GM12875 (cell line): ENCODE measurements at regions not wholly inside any gene's neighbourhood (a gene's known extent, or its start where the extent isn't known, plus 50 kb on each side); places are given as distances from the start of the nearest gene placed in this dataset.

Source experiments
- H3K4me3 ChIP-seq: one replicate; pipeline ENCODE4 v1.5.1; 2011; ENCODE audit warnings: low read depth, low read length, control low read depth
- TF ChIP-seq, protein P1 (sequence below): IDR thresholded peaks from 2 replicates; pipeline ENCODE4 v1.5.1; 2011; ENCODE audit warnings: low read depth, mild to moderate bottlenecking, control low read depth, inconsistent platforms, low read length, moderate library complexity, borderline replicate concordance; ENCODE audit not compliant: insufficient read depth

DNA sequence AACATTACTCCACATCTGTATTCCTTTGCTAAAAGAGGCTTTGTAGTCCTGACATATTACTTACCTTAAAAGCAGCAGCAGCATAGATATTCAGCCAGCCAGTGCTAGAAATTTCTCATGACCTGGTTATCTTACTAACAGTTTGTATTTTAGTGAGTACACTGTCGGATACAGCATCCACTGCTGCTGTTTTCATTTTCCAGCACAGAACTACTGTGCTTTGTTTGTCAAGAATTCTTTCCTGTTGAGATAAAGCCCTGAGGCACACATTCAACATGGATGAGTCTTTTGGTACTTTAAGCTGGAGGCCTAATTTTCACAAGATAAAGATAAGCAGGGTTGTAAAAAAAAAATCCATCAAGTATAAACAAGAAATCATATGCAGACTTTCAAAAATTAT is 311.2 kb upstream of the OPRM1 start:
- no peak overlapping the region for H3K4me3 ChIP-seq
- TF ChIP-seq, protein P1, sequence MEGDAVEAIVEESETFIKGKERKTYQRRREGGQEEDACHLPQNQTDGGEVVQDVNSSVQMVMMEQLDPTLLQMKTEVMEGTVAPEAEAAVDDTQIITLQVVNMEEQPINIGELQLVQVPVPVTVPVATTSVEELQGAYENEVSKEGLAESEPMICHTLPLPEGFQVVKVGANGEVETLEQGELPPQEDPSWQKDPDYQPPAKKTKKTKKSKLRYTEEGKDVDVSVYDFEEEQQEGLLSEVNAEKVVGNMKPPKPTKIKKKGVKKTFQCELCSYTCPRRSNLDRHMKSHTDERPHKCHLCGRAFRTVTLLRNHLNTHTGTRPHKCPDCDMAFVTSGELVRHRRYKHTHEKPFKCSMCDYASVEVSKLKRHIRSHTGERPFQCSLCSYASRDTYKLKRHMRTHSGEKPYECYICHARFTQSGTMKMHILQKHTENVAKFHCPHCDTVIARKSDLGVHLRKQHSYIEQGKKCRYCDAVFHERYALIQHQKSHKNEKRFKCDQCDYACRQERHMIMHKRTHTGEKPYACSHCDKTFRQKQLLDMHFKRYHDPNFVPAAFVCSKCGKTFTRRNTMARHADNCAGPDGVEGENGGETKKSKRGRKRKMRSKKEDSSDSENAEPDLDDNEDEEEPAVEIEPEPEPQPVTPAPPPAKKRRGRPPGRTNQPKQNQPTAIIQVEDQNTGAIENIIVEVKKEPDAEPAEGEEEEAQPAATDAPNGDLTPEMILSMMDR: no peak

DNA sequence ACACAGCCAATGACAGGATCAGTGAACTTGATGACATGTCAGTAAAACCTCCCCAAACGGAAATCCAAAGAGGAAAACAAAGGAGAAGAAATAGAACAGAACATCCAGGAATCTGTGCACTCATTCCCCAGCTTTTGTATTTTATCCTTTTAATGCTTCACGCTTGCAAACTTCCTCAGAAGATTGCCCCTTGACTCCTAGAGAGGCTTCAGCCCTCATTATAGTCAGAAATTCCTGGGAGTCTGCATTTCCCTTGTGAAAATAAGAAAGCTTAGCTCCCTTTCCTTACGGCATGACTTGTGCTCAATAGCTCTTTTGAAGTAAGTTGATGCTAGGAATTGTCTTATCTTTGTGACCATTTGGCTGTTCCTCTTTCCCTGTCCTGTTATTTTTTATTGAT is 313.6 kb upstream of the OPRM1 start:
- TF ChIP-seq, protein P1: no peak
- H3K4me3 ChIP-seq: no peak overlapping the region

DNA sequence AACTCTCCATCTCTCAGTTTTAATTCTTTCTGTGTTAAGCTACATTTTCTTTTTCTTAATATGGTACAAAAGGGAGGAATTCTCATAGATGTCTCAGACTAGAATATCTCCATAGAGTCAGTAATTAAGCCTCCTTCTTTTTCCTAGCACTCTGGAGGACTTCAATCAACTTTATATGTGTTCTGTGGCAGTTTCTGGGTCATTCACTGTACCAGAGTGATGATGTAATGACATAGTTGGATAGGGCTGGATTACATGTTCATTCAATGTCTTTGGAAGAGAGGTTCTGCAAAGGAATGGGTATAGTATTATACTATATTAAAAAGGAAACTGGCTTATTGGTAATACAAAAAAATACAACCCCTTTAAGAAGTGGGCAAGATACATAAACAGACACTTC is 318.3 kb upstream of the OPRM1 start:
- TF ChIP-seq, protein P1: no peak
- H3K4me3 ChIP-seq: no peak overlapping the region

DNA sequence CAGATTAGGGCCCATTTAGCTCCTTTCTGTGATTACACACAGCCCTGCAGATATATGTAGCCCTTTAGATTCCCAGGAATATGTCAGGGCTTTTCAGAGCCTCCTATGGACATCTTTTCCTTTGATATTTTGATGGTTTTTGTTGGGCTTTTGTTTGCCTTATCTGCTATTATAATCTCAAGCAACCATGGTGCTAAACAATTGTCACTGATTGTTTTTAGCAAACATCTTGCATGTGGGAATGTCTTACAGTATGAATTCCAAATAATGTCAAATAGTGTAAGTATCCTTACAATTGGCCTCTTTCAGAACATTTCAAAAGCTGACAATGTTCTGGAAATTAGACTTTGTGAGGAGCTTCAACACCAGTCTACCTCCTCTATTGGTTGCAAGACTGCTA is 333.6 kb upstream of the OPRM1 start:
- no peak overlapping the region for H3K4me3 ChIP-seq
- TF ChIP-seq, protein P1: no peak

DNA sequence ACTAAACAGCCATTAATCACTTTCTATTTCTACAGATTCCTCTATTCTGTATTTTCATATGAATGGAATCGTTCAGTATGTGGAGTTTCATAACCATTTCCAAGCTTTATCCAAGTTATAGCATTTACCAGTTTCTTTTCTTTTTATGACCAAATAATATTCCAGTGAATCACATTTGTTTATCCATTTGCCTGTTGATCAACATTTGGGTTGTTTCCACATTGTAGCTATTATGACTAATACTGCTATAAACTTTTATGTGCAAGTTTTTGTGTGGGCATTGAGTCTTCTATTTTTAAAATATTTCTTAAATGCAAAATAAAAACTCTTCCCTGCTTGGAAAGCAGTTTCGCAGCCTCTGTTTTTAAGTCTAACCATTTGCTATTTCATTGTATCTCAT is 336.4 kb upstream of the OPRM1 start:
- TF ChIP-seq, protein P1: no peak
- no peak overlapping the region for H3K4me3 ChIP-seq

DNA sequence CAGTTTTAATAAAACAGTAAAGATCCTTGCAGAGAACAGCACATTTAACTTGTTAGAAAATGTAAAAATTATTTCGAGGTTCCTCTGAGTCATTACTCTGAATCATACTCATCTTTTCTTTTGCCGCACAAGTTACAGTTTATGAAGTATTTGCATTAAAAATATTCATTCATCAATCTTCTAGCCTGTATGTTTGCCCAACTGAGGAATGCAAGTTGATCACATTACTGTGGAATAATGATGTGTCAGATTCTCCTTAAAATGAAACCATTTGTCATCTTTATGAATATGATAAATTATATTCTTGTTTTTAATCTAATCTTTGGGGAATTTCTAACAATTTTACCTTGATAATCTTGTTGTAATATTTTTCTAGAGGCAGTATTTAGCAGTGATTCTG is 340.4 kb upstream of the OPRM1 start:
- TF ChIP-seq, protein P1: no peak
- no peak overlapping the region for H3K4me3 ChIP-seq

DNA sequence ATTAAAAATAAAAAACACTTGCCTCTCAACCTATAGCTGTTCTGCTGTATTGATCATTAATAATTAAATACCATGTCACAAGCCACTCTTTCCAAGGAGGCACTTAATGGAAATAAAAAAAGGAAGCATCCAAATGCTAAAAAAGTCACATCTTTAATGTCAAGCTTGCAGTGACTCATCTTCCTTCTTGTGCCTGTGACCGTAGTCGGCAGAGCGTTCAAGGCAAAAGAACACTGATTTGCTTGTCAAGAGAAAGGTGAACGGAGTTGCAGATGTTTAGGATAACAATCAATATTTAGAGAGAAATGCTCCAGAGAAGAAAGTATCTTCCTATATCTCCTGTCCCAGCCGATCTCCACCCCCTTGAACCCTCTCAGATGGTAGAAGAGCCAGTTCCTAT is 341.0 kb upstream of the OPRM1 start:
- no peak overlapping the region for H3K4me3 ChIP-seq
- TF ChIP-seq, protein P1: no peak
